SK-N-MC (cell line): ENCODE measurements at regions not wholly inside any gene's neighbourhood (a gene's known extent, or its start where the extent isn't known, plus 50 kb on each side); places are given as distances from the start of the nearest gene placed in this dataset.

Experiments
- EZH2 ChIP-seq: fragments of 200-600 bp; sonication (generic); IDR thresholded peaks from one replicate; pipeline ENCODE4 v1.6.1; 2017; ENCODE audit warnings: antibody characterized with exemption
- POLR2AphosphoS5 ChIP-seq: IDR thresholded peaks from 2 replicates; pipeline ENCODE4 v1.6.1; 2012; ENCODE audit warnings: mild to moderate bottlenecking, low read depth, low read length, borderline replicate concordance

DNA sequence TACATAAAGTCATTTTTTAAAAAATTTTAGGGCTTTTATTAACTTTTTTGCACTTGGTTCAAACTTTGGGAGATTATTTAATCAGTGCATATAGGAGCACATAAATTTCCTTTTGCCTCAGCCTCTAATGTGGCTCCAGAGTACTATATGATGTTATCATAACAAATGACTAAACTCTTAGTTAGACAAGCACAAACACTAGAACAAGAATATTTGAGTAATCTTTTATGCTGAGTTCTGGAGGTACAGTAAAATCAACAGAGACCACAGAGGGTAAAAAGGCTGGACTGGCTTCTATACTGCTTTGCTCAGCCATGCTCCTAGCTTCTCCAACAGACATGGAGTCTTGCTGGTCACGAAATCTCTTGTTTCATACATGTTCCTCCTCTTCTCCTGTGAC, 52.5 kb upstream of the SGCD start:
- TF ChIP-seq EZH2 (no peak), POLR2AphosphoS5 (no peak)
